ENCODE measurements at regions not wholly inside any gene's neighbourhood (a gene's known extent, or its start where the extent isn't known, plus 50 kb on each side); places are given as distances from the start of the nearest gene placed in this dataset.
"Not testable (repeated sequence)": the region's sequence is repeated elsewhere in the genome, so short reads cannot be mapped to it uniquely, and the experiment has no call there.

GRCh38 chr12:76292891-76293290, 55.3 kb downstream of the BBS10 start:
- not testable (repeated sequence) for DNase-seq

GRCh38 chr12:76292305-76292704, 55.9 kb downstream of the BBS10 start:
- not testable (repeated sequence) for DNase-seq

GRCh38 chr12:76290963-76291859, 57.0 kb downstream of the BBS10 start:
- DNase-seq = no peak

- DNase-seq = no peak
These were observed 60.0 kb downstream of the BBS10 start for GRCh38 chr12:76288218-76288617.

GRCh38 chr12:76284816-76285750, 63.1 kb downstream of the BBS10 start:
- DNase-seq = no peak

GRCh38 chr12:76282744-76283143, 65.5 kb downstream of the BBS10 start:
- no peak for DNase-seq

- DNase-seq = no peak
These were observed 70.7 kb downstream of the BBS10 start for GRCh38 chr12:76277480-76277879.

GRCh38 chr12:76276499-76277151, 71.6 kb downstream of the BBS10 start:
- DNase-seq = no peak

GRCh38 chr12:76275511-76276093, 72.6 kb downstream of the BBS10 start:
- DNase-seq = no peak

- peak; percentile 34 to 38 for DNase-seq
These were observed 73.7 kb downstream of the BBS10 start for GRCh38 chr12:76274420-76275083.

- no peak for DNase-seq
These were observed 75.9 kb downstream of the BBS10 start for GRCh38 chr12:76272287-76272686.

GRCh38 chr12:76270657-76271358, 77.4 kb downstream of the BBS10 start:
- no peak for DNase-seq

- no peak for DNase-seq
These were observed 79.9 kb downstream of the BBS10 start for GRCh38 chr12:76268267-76268666.

- no peak for DNase-seq
These were observed 81.4 kb downstream of the BBS10 start for GRCh38 chr12:76266797-76267196.

- DNase-seq = no peak
These were observed 82.6 kb downstream of the BBS10 start for GRCh38 chr12:76265424-76266180.

GRCh38 chr12:76264611-76265012, 83.6 kb downstream of the BBS10 start:
- no peak for DNase-seq

- DNase-seq = no peak
These were observed 84.5 kb downstream of the BBS10 start for GRCh38 chr12:76263696-76264095.

- DNase-seq = no peak
These were observed 87.8 kb downstream of the BBS10 start for GRCh38 chr12:76260390-76260748.

- no peak for DNase-seq
These were observed 88.4 kb downstream of the BBS10 start for GRCh38 chr12:76259660-76260389.

- DNase-seq = no peak
These were observed 89.1 kb downstream of the BBS10 start for GRCh38 chr12:76259106-76259505.

All from stimulated activated CD4-positive, alpha-beta T cell treated with anti-CD3 and anti-CD28 coated beads, Interleukin-2, amount 100 ng/mL, for 24 hours (primary cell).